ENCODE measurements at regions not wholly inside any gene's neighbourhood (a gene's known extent, or its start where the extent isn't known, plus 50 kb on each side); places are given as distances from the start of the nearest gene placed in this dataset.

GRCh38 chr9:129240581-129241211, 62.6 kb upstream of the IER5L start:
- Histone ChIP-seq H3K27ac (ENCODE audit: insufficient read depth, low read depth, low read length) (no peak overlapping the region), H4K20me1 (replicated peaks; ENCODE audit: control insufficient read depth, extremely low read depth, insufficient read depth, low read length) (no peaks in the 10 kb centered on the region), H3K27me3 (ENCODE audit: control insufficient read depth in 2 of 2, insufficient read depth in 2 of 2, low read length in 2 of 2) (no peaks in the 10 kb centered on the region), H3K9ac (replicated peaks; ENCODE audit: extremely low read depth, insufficient read depth, low read length) (no peak overlapping the region), H3K9me1 (replicated peaks; ENCODE audit: control insufficient read depth, extremely low read depth, insufficient read depth, low read length) (no peaks in the 10 kb centered on the region), H3K79me2 (ENCODE audit: control insufficient read depth, insufficient read depth, low read length) (no peaks in the 10 kb centered on the region), H3K4me3 (replicated peaks in 1 of 3; ENCODE audit: insufficient read depth in 1 of 3, low read depth in 1 of 3, low read length in 3 of 3) (no peak overlapping the region), H2AFZ (ENCODE audit: low read depth, low read length) (no peak overlapping the region), H3K36me3 (ENCODE audit: control insufficient read depth in 2 of 2, extremely low read depth in 1 of 2, insufficient read depth in 2 of 2, low read length in 2 of 2) (no peaks in the 10 kb centered on the region), H3K9me3 (replicated peaks; ENCODE audit: control insufficient read depth, insufficient read depth, low read length) (no peaks in the 10 kb centered on the region), H3K4me1 (ENCODE audit: control insufficient read depth, extremely low read depth, insufficient read depth, low read length) (peaks cover 10% of the 10 kb centered on the region), H3K4me2 (ENCODE audit: insufficient read depth, low read length) (no peak overlapping the region)
- dilution Hi-C loops (cut with MboI; ENCODE audit: extremely low pct_ligation_motif_present, low sequenced_read_pairs), result no loop called here
- FAIRE-seq (no peak), DNase-seq (ENCODE audit: low read depth, low spot score) (no peak)
- ChIA-PET CTCF (interaction anchor here (0.5 to 1.6 kb wide), 2 partner anchors 9 to 16 kb away, joined by 4 read pairs; no protein-coding TSS in a partner anchor), POLR2A (no interaction called here)
- intact Hi-C loops (cut with micrococcal nuclease), result no loop called here
- TF ChIP-seq JUN (IDR thresholded peaks at IDR 0.05; ENCODE audit: borderline replicate concordance, insufficient read depth, insufficient read length, low read depth) (no peak), POLR2AphosphoS5 (IDR thresholded peaks at IDR 0.05; ENCODE audit: insufficient read depth, low read depth, low read length) (no peak)
- TF ChIP-seq, protein P1, sequence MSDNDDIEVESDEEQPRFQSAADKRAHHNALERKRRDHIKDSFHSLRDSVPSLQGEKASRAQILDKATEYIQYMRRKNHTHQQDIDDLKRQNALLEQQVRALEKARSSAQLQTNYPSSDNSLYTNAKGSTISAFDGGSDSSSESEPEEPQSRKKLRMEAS (IDR thresholded peaks at IDR 0.05; ENCODE audit: insufficient read depth, insufficient read length), result no peak
- BruUV-seq (replicated peaks), result no TSS peak

DNA sequence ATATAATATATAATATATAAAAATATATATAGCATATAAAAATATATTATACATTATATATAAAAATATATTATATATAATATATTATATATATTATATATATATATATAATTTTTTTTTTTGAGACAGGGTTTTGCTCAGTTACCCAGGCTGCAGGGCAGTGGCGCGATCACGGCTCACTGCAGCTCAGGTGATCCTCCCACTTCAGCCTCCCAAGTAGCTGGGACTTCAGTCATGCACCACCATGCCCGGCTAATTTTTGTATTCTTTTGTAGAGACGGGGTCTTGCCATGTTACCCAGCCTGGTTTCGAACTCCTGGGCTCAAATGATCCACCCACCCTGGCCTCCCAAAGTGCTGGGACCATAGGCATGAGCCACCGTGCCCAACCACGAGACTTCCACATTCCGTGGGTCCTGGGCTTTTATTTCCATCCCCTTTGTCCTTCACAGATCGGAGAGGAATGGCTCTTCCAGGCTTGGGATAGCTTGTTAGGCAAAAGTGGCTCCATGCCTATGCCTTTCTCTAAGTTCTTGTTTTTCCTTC, 62.0 kb upstream of the IER5L start:
- TF ChIP-seq GATA2 (IDR thresholded peaks at IDR 0.05; ENCODE audit: insufficient read depth, insufficient read length, low read depth, low read length) (no peak), EZH2 (IDR thresholded peaks at IDR 0.05; ENCODE audit: borderline replicate concordance, low read depth, low read length, severe bottlenecking) (no peak), FOS (IDR thresholded peaks at IDR 0.05; ENCODE audit: borderline replicate concordance, insufficient read depth, low read length) (no peak), POLR2AphosphoS5 (IDR thresholded peaks at IDR 0.05; ENCODE audit: insufficient read depth, low read depth, low read length) (no peak), JUN (IDR thresholded peaks at IDR 0.05; ENCODE audit: borderline replicate concordance, insufficient read depth, insufficient read length, low read depth) (no peak), POLR2A (IDR thresholded peaks at IDR 0.05; ENCODE audit: low read depth, low read length) (no peak), MYC (IDR thresholded peaks at IDR 0.05; ENCODE audit: low read depth, low read length) (no peak)
- TF ChIP-seq, protein P2, sequence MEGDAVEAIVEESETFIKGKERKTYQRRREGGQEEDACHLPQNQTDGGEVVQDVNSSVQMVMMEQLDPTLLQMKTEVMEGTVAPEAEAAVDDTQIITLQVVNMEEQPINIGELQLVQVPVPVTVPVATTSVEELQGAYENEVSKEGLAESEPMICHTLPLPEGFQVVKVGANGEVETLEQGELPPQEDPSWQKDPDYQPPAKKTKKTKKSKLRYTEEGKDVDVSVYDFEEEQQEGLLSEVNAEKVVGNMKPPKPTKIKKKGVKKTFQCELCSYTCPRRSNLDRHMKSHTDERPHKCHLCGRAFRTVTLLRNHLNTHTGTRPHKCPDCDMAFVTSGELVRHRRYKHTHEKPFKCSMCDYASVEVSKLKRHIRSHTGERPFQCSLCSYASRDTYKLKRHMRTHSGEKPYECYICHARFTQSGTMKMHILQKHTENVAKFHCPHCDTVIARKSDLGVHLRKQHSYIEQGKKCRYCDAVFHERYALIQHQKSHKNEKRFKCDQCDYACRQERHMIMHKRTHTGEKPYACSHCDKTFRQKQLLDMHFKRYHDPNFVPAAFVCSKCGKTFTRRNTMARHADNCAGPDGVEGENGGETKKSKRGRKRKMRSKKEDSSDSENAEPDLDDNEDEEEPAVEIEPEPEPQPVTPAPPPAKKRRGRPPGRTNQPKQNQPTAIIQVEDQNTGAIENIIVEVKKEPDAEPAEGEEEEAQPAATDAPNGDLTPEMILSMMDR (IDR thresholded peaks at IDR 0.05; ENCODE audit: extremely low read depth in 1 of 2, insufficient read depth in 1 of 2, low read depth in 1 of 2, low read length in 2 of 2), result no peak
- TF ChIP-seq, protein P1 (IDR thresholded peaks at IDR 0.05; ENCODE audit: insufficient read depth, insufficient read length), result no peak
- Histone ChIP-seq H3K9me1 (replicated peaks; ENCODE audit: control insufficient read depth, extremely low read depth, insufficient read depth, low read length) (no peaks in the 10 kb centered on the region), H4K20me1 (replicated peaks; ENCODE audit: control insufficient read depth, extremely low read depth, insufficient read depth, low read length) (no peaks in the 10 kb centered on the region), H3K27me3 (ENCODE audit: control insufficient read depth in 2 of 2, insufficient read depth in 2 of 2, low read length in 2 of 2) (no peaks in the 10 kb centered on the region), H3K4me1 (ENCODE audit: control insufficient read depth, extremely low read depth, insufficient read depth, low read length) (peaks cover 7% of the 10 kb centered on the region), H3K27ac (ENCODE audit: insufficient read depth, low read depth, low read length) (no peak overlapping the region), H3K79me2 (ENCODE audit: control insufficient read depth, insufficient read depth, low read length) (no peaks in the 10 kb centered on the region), H3K9ac (replicated peaks; ENCODE audit: extremely low read depth, insufficient read depth, low read length) (no peak overlapping the region), H2AFZ (ENCODE audit: low read depth, low read length) (no peak overlapping the region), H3K4me3 (replicated peaks in 1 of 3; ENCODE audit: insufficient read depth in 1 of 3, low read depth in 1 of 3, low read length in 3 of 3) (no peak overlapping the region), H3K36me3 (ENCODE audit: control insufficient read depth in 2 of 2, extremely low read depth in 1 of 2, insufficient read depth in 2 of 2, low read length in 2 of 2) (no peaks in the 10 kb centered on the region), H3K4me2 (ENCODE audit: insufficient read depth, low read length) (no peak overlapping the region), H3K9me3 (replicated peaks; ENCODE audit: control insufficient read depth, insufficient read depth, low read length) (no peaks in the 10 kb centered on the region)
- no TSS peak for BruUV-seq (replicated peaks)
- dilution Hi-C loops (cut with MboI; ENCODE audit: extremely low pct_ligation_motif_present, low sequenced_read_pairs) (no loop called here), intact Hi-C loops (cut with micrococcal nuclease) (no loop called here)
- FAIRE-seq, result no peak
- POLR2A ChIA-PET, result no interaction called here
- DNase-seq (ENCODE audit: low read depth, low spot score), result no peak
- CTCF ChIA-PET, result interaction anchor here (0.5 kb wide), 1 partner anchor 10 kb away, joined by 4 read pairs; no protein-coding TSS in a partner anchor

Measured in endothelial cell of umbilical vein (primary cell).